Lower lobe of right lung (tissue), 2 donors: ENCODE measurements at regions not wholly inside any gene's neighbourhood (a gene's known extent, or its start where the extent isn't known, plus 50 kb on each side); places are given as distances from the start of the nearest gene placed in this dataset.

ENCODE experiments used
- ATAC-seq, 2 donors: fragments of 200-7000 bp; cut with Tn5 transposase; one replicate each; pipeline ENCODE4 v1.9.1; 2020 to 2022; ENCODE audit warnings: mild to moderate bottlenecking in 2 of 2, moderate library complexity in 2 of 2
- DNase-seq: peaks from one replicate; pipeline ENCODE4 v3.0.0-alpha.2; 2020
- H3K27ac ChIP-seq: fragments of 200-600 bp; one replicate; pipeline ENCODE4 v1.8.0; 2022
- H3K27me3 ChIP-seq: fragments of 200-600 bp; one replicate; pipeline ENCODE4 v1.8.0; 2022; ENCODE audit warnings: low read depth
- H3K36me3 ChIP-seq: fragments of 200-600 bp; one replicate; pipeline ENCODE4 v1.8.0; 2022; ENCODE audit warnings: mild to moderate bottlenecking
- H3K4me1 ChIP-seq: fragments of 200-600 bp; one replicate; pipeline ENCODE4 v1.8.0; 2022
- H3K4me3 ChIP-seq: fragments of 200-600 bp; one replicate; pipeline ENCODE4 v1.8.0; 2022; ENCODE audit warnings: mild to moderate bottlenecking
- H3K9me3 ChIP-seq: fragments of 200-600 bp; one replicate; pipeline ENCODE4 v1.8.0; 2022
- intact Hi-C: fragments of 100-400 bp; cut with DNase I; formaldehyde crosslinking; loops from one replicate; pipeline ENCODE4 v1.11.0; 2022
- TF ChIP-seq, protein P1 (sequence below): fragments of 200-600 bp; IDR thresholded peaks from one replicate; pipeline ENCODE4 v1.8.0; 2022; ENCODE audit warnings: antibody characterized with exemption, mild to moderate bottlenecking
- donor health status: DM: no; HTN: yes; CAD: no; lungs with severe emphysema.

DNA sequence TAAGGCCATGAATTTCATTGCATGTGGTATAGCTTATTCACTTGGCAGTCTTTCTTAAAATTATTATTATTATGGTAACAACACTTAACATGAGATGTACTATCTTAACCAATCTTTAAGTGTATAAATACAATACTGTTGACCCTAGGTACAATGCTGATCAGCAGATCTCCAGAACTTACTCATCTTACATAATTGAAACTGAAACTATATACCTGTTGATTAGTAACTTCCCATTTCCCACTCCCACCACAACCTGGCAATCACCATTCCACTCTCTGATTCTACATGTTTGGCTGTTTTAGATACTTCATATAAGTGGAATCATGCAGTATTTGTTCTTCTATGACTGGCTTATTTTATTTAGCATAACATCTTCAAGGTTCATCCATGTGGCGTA, 150.2 kb upstream of the POU2AF2 start:
- intact Hi-C loops = no loop called here
- ATAC-seq = no peak

DNA sequence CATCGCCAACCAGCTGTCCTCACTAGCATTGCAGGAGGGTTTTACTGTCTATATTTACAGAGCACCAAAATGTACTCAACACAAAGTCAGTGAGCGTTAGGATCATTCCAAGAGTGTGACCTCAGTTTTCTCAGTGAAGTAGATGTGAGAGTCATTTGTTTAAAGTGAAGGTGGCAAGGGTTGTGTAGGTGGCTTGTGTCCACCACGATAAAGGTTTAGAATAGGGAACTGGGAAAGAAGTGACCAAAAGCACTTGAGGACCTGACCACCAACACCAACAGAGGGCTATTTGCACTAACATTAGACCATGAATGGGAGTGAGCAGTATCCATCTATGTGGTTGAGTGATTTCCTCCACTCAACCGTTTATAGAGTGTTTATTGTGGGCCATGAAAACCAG, 152.5 kb upstream of the POU2AF2 start:
- H3K4me1 ChIP-seq = no peaks in the 10 kb centered on the region
- ATAC-seq = no peak
- H3K4me3 ChIP-seq = no peak overlapping the region
- no peaks in the 10 kb centered on the region for H3K36me3 ChIP-seq
- H3K27ac ChIP-seq = no peak overlapping the region
- H3K9me3 ChIP-seq = no peaks in the 10 kb centered on the region
- TF ChIP-seq, protein P1, sequence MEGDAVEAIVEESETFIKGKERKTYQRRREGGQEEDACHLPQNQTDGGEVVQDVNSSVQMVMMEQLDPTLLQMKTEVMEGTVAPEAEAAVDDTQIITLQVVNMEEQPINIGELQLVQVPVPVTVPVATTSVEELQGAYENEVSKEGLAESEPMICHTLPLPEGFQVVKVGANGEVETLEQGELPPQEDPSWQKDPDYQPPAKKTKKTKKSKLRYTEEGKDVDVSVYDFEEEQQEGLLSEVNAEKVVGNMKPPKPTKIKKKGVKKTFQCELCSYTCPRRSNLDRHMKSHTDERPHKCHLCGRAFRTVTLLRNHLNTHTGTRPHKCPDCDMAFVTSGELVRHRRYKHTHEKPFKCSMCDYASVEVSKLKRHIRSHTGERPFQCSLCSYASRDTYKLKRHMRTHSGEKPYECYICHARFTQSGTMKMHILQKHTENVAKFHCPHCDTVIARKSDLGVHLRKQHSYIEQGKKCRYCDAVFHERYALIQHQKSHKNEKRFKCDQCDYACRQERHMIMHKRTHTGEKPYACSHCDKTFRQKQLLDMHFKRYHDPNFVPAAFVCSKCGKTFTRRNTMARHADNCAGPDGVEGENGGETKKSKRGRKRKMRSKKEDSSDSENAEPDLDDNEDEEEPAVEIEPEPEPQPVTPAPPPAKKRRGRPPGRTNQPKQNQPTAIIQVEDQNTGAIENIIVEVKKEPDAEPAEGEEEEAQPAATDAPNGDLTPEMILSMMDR = no peak
- no peak for DNase-seq
- H3K27me3 ChIP-seq = no peaks in the 10 kb centered on the region
- intact Hi-C loops = no loop called here

More for the DNA sequence above, 150.2 kb upstream of the POU2AF2 start:
- DNase-seq = no peak
- no peaks in the 10 kb centered on the region for H3K27me3 ChIP-seq
- TF ChIP-seq, protein P1 = no peak
- no peaks in the 10 kb centered on the region for H3K9me3 ChIP-seq
- no peaks in the 10 kb centered on the region for H3K36me3 ChIP-seq
- H3K4me1 ChIP-seq = no peaks in the 10 kb centered on the region
- H3K27ac ChIP-seq = no peak overlapping the region
- H3K4me3 ChIP-seq = no peak overlapping the region

DNA sequence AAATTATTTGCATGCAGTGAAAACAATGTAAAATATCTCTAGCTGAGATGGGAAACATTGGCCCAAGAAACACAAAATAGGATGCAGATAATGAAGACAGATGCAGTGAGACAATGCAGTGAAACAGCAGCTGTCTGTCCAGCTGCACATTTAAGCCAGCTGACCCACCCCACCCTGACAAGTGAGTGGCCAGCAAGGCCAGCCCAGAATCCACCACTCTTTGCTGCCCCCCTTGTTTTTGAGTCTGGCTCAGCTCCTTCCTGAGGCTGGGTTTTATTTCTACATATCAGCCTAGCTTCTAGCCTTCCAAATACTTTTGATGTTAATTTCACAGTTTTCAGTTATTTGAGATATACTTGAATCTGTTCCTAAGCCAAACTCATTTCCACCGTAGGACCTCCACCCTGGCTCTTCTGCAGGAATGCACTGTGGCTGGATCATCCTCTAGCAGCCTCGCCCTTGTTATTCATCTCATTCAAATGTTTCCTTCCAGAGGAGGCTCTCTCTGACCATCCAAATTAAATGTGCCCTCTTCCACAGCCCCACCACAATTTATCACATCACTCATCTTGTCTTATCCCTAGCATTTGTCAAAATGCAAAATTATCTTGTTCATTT, 154.1 kb upstream of the POU2AF2 start:
- Histone ChIP-seq H3K4me3 (no peak overlapping the region), H3K36me3 (no peaks in the 10 kb centered on the region), H3K27ac (no peak overlapping the region), H3K27me3 (no peaks in the 10 kb centered on the region), H3K9me3 (no peaks in the 10 kb centered on the region), H3K4me1 (no peaks in the 10 kb centered on the region)
- TF ChIP-seq, protein P1 = no peak
- ATAC-seq (peak in 1 of 2 donors; percentile 57), DNase-seq (no peak)
- intact Hi-C loops = no loop called here

DNA sequence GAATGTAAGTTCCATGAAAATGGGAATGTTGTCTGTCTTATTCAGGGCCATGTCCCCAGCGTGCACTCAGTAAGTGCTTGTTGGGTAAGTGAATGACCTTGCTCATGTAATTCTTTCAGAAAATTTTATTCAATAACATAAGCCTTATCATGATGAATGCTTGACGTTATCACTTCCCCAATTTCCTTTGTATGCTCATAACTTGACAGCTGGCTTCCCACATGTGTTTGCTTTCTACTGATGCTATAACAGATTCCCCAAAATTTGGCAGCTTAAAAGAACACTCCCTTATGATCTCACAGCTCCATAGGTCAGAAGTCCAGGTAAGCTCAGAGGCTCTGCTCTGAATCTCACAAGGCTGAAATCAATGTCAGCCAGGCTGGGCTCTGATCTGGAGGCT, 155.8 kb upstream of the POU2AF2 start:
- intact Hi-C loops = no loop called here
- Histone ChIP-seq H3K27me3 (no peaks in the 10 kb centered on the region), H3K4me3 (no peak overlapping the region), H3K4me1 (no peaks in the 10 kb centered on the region), H3K36me3 (no peaks in the 10 kb centered on the region), H3K9me3 (no peaks in the 10 kb centered on the region), H3K27ac (no peak overlapping the region)
- DNase-seq (no peak), ATAC-seq (no peak)
- TF ChIP-seq, protein P1 = no peak

DNA sequence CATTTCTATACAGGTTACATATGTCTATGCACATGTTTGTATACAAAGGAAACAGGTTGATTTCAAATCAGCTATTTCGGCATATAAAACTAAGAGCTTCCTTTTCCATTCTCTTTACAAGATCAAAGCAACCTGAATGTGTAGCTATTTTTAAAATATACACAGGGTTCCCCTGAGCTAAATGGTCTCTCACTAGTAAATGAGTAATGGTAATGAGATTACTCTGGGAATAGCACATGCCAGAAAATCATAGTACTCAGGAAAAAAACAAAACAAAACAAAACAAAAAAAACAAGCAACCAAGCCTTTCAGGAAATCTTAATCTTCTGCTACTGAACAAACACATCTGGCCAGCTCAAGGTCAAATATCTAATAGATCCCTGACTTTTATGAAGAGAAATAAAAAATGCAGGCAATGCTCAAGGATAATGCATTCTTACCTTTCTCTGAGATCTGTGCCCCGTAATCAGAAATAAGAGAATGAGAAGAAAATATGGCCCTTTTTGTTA, 156.6 kb upstream of the POU2AF2 start:
- no peak for ATAC-seq
- intact Hi-C loops = no loop called here
- no peaks in the 10 kb centered on the region for H3K9me3 ChIP-seq
- DNase-seq = no peak
- H3K27ac ChIP-seq = no peak overlapping the region
- no peaks in the 10 kb centered on the region for H3K27me3 ChIP-seq
- TF ChIP-seq, protein P1 = no peak
- H3K4me3 ChIP-seq = no peak overlapping the region
- no peaks in the 10 kb centered on the region for H3K4me1 ChIP-seq
- no peaks in the 10 kb centered on the region for H3K36me3 ChIP-seq
